CD14-positive monocyte (primary cell): ENCODE measurements at regions not wholly inside any gene's neighbourhood (a gene's known extent, or its start where the extent isn't known, plus 50 kb on each side); places are given as distances from the start of the nearest gene placed in this dataset.

Experiments used
- DNase-seq, 3 donors: peaks; one replicate each; pipeline ENCODE4 v3.0.0-alpha.2; 2011 to 2022
- H2AFZ ChIP-seq: 2 replicates; pipeline ENCODE4 v1.6.0; 2012; ENCODE audit warnings: mild to moderate bottlenecking, low read depth, low read length, inconsistent platforms; ENCODE audit not compliant: insufficient read depth, poor library complexity, severe bottlenecking
- H3K27ac ChIP-seq, 2 donors: 1 replicate in 1 of 2; 2 replicates in 1 of 2; pipeline ENCODE4 v1.5.1; 2012 to 2013; ENCODE audit warnings: low read length in 2 of 2, control low read depth in 1 of 2, inconsistent platforms in 1 of 2, low read depth in 1 of 2, mild to moderate bottlenecking in 1 of 2
- H3K27me3 ChIP-seq, 2 donors: one replicate each; pipeline versions ENCODE4 v1.6.0 to v1.6.1; 2011 to 2013; ENCODE audit warnings: low read length in 2 of 2; ENCODE audit not compliant: control insufficient read depth in 2 of 2, insufficient read depth in 2 of 2
- H3K36me3 ChIP-seq, 2 donors: replicated peaks in 1 of 2; 1 replicate in 1 of 2; 2 replicates in 1 of 2; pipeline versions ENCODE4 v1.5.1 to v1.6.1; 2012 to 2013; ENCODE audit warnings: low read length in 2 of 2, control low read depth in 1 of 2, inconsistent platforms in 1 of 2, mild to moderate bottlenecking in 1 of 2; ENCODE audit not compliant: insufficient read depth in 2 of 2, control insufficient read depth in 1 of 2
- H3K4me1 ChIP-seq, 2 donors: 1 replicate in 1 of 2; 2 replicates in 1 of 2; pipeline versions ENCODE4 v1.5.1 to v1.6.1; 2012 to 2013; ENCODE audit warnings: low read length in 2 of 2, control low read depth in 1 of 2, inconsistent platforms in 1 of 2, mild to moderate bottlenecking in 1 of 2, moderate library complexity in 1 of 2; ENCODE audit not compliant: insufficient read depth in 2 of 2, control insufficient read depth in 1 of 2
- H3K4me2 ChIP-seq: replicated peaks from 2 replicates; pipeline ENCODE3; 2012; ENCODE audit warnings: low read length, moderate library complexity, mild to moderate bottlenecking; ENCODE audit not compliant: poor library complexity, severe bottlenecking; ENCODE audit errors: extremely low read depth
- H3K4me3 ChIP-seq, 3 experiments: fragments of 200-600 bp in 1 of 3; sonication (generic) in 1 of 3; replicated peaks in 1 of 3; 1 replicate in 2 of 3; 2 replicates in 1 of 3; pipeline ENCODE4 v1.5.1; 2011 to 2013; ENCODE audit warnings: low read length in 3 of 3, mild to moderate bottlenecking in 3 of 3, control low read depth in 2 of 3, low read depth in 2 of 3, inconsistent platforms in 1 of 3, moderate library complexity in 1 of 3
- H3K79me2 ChIP-seq: 2 replicates; pipeline ENCODE4 v1.6.0; 2012; ENCODE audit warnings: mild to moderate bottlenecking, control low read depth, inconsistent platforms, low read length, moderate library complexity; ENCODE audit not compliant: insufficient read depth
- H3K9ac ChIP-seq: 2 replicates; pipeline ENCODE4 v1.6.0; 2017; ENCODE audit warnings: low read length, mild to moderate bottlenecking; ENCODE audit not compliant: insufficient read depth, poor library complexity, severe bottlenecking
- H3K9me3 ChIP-seq, 2 donors: replicated peaks in 1 of 2; 1 replicate in 1 of 2; 2 replicates in 1 of 2; pipeline versions ENCODE4 v1.5.1 to v1.6.1; 2012 to 2013; ENCODE audit warnings: low read length in 2 of 2, control low read depth in 1 of 2; ENCODE audit not compliant: control insufficient read depth in 1 of 2, insufficient read depth in 1 of 2
- H4K20me1 ChIP-seq: 2 replicates; pipeline ENCODE4 v1.6.0; 2012; ENCODE audit warnings: mild to moderate bottlenecking, low read length, control low read depth, moderate library complexity; ENCODE audit not compliant: insufficient read depth
- H3K27ac Mint-ChIP-seq, 7 donors: one replicate each; pipeline ENCODE4 v1.8.0; 2020; ENCODE audit warnings: mild to moderate bottlenecking in 7 of 7, mixed read lengths in 7 of 7, moderate library complexity in 6 of 7, inconsistent platforms in 2 of 7
- H3K27me3 Mint-ChIP-seq, 3 donors: one replicate each; pipeline ENCODE4 v1.8.0; 2021 to 2022; ENCODE audit warnings: low read depth in 3 of 3, mild to moderate bottlenecking in 3 of 3, mixed read lengths in 3 of 3, moderate library complexity in 3 of 3, inconsistent platforms in 1 of 3
- H3K36me3 Mint-ChIP-seq, 2 donors: one replicate each; pipeline ENCODE4 v1.8.0; 2020; ENCODE audit warnings: mixed read lengths in 2 of 2, inconsistent platforms in 1 of 2, mild to moderate bottlenecking in 1 of 2
- H3K4me1 Mint-ChIP-seq: one replicate; pipeline ENCODE4 v1.8.0; 2020; ENCODE audit warnings: mild to moderate bottlenecking, mixed read lengths
- H3K4me3 Mint-ChIP-seq, 2 donors: one replicate each; pipeline ENCODE4 v1.8.0; 2020; ENCODE audit warnings: mild to moderate bottlenecking in 2 of 2, mixed read lengths in 2 of 2, moderate library complexity in 1 of 2
- H3K9me3 Mint-ChIP-seq, 7 donors: one replicate each; pipeline ENCODE4 v1.8.0; 2020 to 2022; ENCODE audit warnings: mixed read lengths in 7 of 7, mild to moderate bottlenecking in 6 of 7, moderate library complexity in 6 of 7, inconsistent platforms in 2 of 7
- WGBS: methylation state at CpG from one replicate; pipeline ENCODE4 v1.1.5; 2013; ENCODE audit warnings: missing lambda C conversion rate; ENCODE audit not compliant: insufficient coverage; 5-methylcytosine and 5-hydroxymethylcytosine counted together
- intact Hi-C, 2 donors: fragments of 100-400 bp; cut with micrococcal nuclease; formaldehyde crosslinking; loops; one replicate each; pipeline versions ENCODE4 v1.15.0 to v1.15.1; 2023
- TF ChIP-seq, protein P1 (sequence below): fragments of 200-600 bp; IDR thresholded peaks from one replicate; pipeline ENCODE4 v1.8.0; 2022; ENCODE audit warnings: antibody characterized with exemption, mild to moderate bottlenecking

DNA sequence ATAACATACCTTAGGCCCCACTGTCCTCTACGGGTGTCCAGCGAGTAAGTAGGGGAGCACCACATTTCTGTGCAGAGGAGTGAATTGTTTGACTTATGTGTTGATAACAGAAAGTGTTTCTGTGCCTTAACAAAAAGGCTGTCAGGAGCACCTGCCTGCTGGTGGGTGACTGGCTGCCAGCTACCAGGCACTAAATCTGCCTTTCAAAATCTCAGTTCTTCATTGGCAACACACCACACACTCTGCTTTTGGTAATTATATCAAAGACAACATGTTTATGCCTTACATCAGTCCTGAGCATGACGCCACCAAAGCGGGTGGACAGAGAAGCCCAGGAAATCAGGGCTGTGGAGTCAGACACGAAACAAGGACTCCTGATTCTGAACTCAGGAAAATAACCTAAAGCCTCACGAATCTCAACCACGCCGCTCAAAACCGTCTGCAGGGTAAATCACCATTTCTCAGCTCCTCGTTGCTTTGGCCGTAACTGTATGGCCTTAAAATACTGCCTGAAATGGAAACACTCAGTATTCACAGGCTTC, 105.2 kb upstream of the SOX1 start:
- no peaks in the 10 kb centered on the region for H3K27me3 Mint-ChIP-seq
- H3K27ac Mint-ChIP-seq = no peak overlapping the region
- WGBS = 94% methylated on average over 8 of the region's 11 CpGs

DNA sequence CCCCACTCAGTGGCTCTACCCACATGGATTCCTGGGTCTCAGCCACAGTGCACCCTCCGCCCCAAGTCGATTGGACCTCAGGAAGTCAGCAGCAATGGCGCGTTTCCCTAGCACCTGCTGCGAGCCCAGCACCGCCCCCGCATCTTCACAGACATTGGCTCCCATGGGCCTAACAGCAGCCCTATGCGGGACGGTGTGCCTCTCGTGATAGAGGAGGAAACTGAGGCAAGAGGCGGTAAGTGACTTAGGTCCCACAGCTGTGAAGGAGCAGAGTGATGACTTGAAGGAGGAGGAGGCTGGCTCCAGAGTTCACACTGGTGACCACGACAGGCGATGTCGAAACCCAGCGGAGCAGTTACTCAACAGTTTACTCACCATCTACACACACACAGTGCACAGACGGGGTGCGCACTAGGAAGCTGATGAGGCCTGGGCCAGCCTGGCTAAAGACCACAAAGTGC, 104.5 kb upstream of the SOX1 start:
- no peaks in the 10 kb centered on the region for H3K9me3 ChIP-seq
- H3K4me3 Mint-ChIP-seq = no peak overlapping the region
- no peaks in the 10 kb centered on the region for H3K27me3 Mint-ChIP-seq
- H2AFZ ChIP-seq = no peak overlapping the region
- no peaks in the 10 kb centered on the region for H3K4me1 Mint-ChIP-seq
- H3K36me3 Mint-ChIP-seq = no peaks in the 10 kb centered on the region
- H3K36me3 ChIP-seq = no peaks in the 10 kb centered on the region
- no peak overlapping the region for H3K27ac ChIP-seq
- H4K20me1 ChIP-seq = no peaks in the 10 kb centered on the region
- no peaks in the 10 kb centered on the region for H3K27me3 ChIP-seq
- H3K4me1 ChIP-seq = no peaks in the 10 kb centered on the region
- H3K4me3 ChIP-seq = no peak overlapping the region
- H3K79me2 ChIP-seq = no peaks in the 10 kb centered on the region
- H3K4me2 ChIP-seq = no peak overlapping the region
- intact Hi-C loops = no loop called here
- H3K9ac ChIP-seq = no peak overlapping the region
- 68% methylated on average over 9 of the region's 17 CpGs for WGBS
- H3K9me3 Mint-ChIP-seq = peaks cover 2 to 12% (median 3%) of the 10 kb centered on the region in 7 donors
- DNase-seq = no peak
- TF ChIP-seq, protein P1, sequence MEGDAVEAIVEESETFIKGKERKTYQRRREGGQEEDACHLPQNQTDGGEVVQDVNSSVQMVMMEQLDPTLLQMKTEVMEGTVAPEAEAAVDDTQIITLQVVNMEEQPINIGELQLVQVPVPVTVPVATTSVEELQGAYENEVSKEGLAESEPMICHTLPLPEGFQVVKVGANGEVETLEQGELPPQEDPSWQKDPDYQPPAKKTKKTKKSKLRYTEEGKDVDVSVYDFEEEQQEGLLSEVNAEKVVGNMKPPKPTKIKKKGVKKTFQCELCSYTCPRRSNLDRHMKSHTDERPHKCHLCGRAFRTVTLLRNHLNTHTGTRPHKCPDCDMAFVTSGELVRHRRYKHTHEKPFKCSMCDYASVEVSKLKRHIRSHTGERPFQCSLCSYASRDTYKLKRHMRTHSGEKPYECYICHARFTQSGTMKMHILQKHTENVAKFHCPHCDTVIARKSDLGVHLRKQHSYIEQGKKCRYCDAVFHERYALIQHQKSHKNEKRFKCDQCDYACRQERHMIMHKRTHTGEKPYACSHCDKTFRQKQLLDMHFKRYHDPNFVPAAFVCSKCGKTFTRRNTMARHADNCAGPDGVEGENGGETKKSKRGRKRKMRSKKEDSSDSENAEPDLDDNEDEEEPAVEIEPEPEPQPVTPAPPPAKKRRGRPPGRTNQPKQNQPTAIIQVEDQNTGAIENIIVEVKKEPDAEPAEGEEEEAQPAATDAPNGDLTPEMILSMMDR = no peak
- H3K27ac Mint-ChIP-seq = peak overlapping the region in 1 of 7 donors; percentile 55

More for the DNA sequence above, 105.2 kb upstream of the SOX1 start:
- Mint-ChIP-seq H3K4me3 (no peak overlapping the region), H3K9me3 (peaks cover 0 to 11% (median 6%) of the 10 kb centered on the region in 7 donors), H3K36me3 (no peaks in the 10 kb centered on the region), H3K4me1 (no peaks in the 10 kb centered on the region)
- no peak overlapping the region for H2AFZ ChIP-seq
- H3K79me2 ChIP-seq = no peaks in the 10 kb centered on the region
- H3K36me3 ChIP-seq = no peaks in the 10 kb centered on the region
- no peak for DNase-seq
- no peaks in the 10 kb centered on the region for H4K20me1 ChIP-seq
- peaks cover 0 to 4% of the 10 kb centered on the region in 2 donors for H3K9me3 ChIP-seq
- H3K27ac ChIP-seq = no peak overlapping the region
- TF ChIP-seq, protein P1 = no peak
- H3K4me3 ChIP-seq = no peak overlapping the region
- no peak overlapping the region for H3K9ac ChIP-seq
- H3K27me3 ChIP-seq = no peaks in the 10 kb centered on the region
- intact Hi-C loops = no loop called here
- H3K4me1 ChIP-seq = no peaks in the 10 kb centered on the region
- no peak overlapping the region for H3K4me2 ChIP-seq
